AG20443 (cell line): ENCODE measurements at regions not wholly inside any gene's neighbourhood (a gene's known extent, or its start where the extent isn't known, plus 50 kb on each side); places are given as distances from the start of the nearest gene placed in this dataset.

Source experiments
- DNase-seq: peaks from one replicate; pipeline ENCODE4 v3.0.0; 2012; ENCODE audit warnings: low spot score, mixed read lengths

DNA sequence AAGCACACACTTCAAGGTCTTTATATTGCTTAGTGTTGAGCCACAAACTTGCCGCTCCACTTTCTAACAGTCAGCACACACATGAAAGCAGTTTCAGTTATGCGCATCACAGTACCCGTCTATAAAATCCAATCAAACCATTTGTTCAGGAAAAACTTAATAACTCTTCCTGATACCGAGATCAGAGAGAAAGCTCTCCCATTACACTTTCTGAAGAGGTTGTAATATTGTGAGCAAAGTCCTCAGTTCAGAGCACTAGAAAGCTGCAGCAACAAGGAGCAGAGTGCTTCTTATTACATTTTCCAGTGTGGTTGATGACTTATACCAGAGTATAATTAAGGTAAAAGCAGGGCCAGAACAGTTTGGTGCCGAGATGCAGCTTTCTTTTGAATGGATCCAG lies 102.8 kb upstream of the F3 start:
- DNase-seq, result no peak

DNA sequence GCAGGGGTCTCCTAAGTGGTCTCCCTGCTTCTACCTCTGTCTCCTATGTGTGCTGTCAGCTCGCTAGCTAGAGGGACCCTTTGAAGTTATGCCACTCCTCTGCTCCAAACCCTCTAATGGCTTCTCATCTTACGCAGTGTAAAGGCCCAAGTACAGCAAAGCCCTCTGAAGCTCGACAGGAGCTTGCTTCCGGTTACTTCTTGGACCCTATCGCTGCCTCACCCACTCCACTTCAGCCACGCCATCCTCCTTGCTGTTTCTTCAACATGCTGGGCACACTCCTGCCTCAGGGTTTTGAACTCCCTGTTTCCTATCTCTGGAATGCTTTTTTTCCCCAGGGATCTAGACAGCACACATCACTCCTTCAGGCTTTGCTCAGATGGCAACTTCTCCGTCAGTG lies 102.3 kb upstream of the F3 start:
- no peak for DNase-seq

- DNase-seq, result no peak
Measured at GRCh38 chr1:94642617-94643321, 101.2 kb upstream of the F3 start.

GRCh38 chr1:94641990-94642389 lies 100.4 kb upstream of the F3 start:
- no peak for DNase-seq

GRCh38 chr1:94640125-94640524 lies 98.6 kb upstream of the F3 start:
- DNase-seq, result no peak

- no peak for DNase-seq
Measured at GRCh38 chr1:94637121-94637520, 95.6 kb upstream of the F3 start.

DNA sequence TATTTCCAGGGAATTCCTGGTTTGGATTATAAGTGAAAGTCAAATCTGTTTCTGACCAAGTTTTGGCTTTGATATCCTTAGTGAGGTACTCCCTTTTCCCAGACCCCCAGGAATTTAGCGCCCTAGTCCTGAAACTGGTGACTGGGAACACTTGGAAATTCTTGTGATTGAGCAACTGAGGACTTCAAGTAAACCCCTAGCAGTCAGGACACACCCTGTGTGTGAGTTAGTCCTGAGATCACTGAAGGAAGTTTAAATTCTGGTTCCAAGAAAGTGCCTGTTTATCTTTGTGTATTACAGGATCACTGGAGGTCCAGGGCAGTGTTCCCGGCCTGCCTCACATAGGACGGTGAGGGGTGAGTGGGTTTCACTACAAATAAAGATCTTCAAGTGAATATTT lies 95.1 kb upstream of the F3 start:
- peak; percentile 70 for DNase-seq

GRCh38 chr1:94636100-94636499 lies 94.5 kb upstream of the F3 start:
- no peak for DNase-seq

- no peak for DNase-seq
Measured at GRCh38 chr1:94634977-94635416, 93.4 kb upstream of the F3 start.

DNA sequence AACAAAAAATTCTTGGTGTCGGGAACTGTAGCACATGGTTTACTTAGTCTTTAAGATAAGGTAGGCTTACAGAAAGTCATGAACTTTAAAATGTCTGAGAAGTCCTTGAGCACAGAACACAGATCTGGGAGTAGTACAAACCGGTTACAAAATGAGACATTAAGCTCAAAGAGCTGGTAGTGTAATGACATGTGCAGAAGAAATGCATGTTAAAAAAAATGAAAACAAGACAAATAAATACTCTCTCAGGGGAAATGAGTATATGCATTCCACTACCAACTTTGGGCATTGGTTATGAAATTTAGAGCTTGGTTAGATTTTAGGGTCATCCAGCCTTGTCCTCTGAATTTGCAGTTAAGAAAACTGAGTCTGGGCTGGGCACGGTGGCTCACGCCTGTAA lies 91.5 kb upstream of the F3 start:
- peak; percentile 65 for DNase-seq

GRCh38 chr1:94629259-94630181 lies 88.0 kb upstream of the F3 start:
- DNase-seq, result no peak

DNA sequence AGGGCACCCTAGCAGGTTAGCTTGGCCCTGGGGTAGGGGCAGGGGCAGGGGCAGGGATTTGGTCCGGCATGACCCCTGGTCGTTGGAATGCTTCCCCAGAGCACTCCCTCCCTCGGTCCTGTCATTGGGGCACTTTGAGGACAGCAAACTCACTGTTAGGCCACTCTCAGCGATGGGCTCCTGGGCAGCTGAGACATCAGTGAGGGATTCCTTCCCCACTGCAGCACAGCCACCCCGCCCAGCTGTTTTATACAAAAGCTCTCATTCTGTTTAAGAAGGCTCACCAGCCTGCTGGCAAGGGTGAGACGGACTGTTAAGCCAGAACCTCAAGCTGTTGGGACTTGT lies 86.9 kb upstream of the F3 start:
- no peak for DNase-seq

DNA sequence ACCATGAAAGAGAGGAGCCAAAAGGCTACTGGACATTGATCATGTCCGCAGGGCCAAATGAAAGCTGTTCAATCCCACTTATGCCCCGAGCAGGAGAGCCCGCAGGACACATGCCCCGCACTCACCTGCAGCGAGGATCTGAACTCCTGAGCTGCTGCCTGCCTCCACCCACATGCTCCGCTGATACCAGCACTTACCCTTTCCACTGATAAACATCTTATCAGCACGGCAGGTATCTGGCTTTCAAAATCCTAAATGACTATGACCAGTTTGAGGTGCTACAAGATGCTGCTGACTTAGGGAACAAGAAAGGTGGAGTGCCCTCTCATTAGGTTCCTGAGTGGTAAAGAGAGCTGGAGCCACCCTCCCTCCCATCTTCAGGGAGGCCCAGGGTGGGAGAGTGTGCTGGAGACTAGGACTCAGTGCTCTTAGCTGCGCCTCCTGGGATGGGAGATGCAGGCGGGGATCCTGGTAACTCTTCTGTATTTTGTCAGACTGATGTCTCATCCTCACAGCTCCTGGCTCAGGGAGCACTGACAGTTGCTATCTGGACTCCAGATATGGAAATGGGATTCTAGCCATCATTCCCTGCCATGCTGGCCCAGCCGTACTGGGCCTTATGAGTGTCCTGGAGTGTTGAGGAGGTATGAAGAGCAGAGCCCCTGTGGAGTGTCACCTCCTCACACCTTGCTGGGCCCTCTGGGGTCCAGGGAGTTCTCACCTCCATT lies 86.4 kb upstream of the F3 start:
- no peak for DNase-seq

GRCh38 chr1:94624203-94624602 lies 82.6 kb upstream of the F3 start:
- no peak for DNase-seq

GRCh38 chr1:94623560-94624148 lies 82.1 kb upstream of the F3 start:
- DNase-seq, result no peak

DNA sequence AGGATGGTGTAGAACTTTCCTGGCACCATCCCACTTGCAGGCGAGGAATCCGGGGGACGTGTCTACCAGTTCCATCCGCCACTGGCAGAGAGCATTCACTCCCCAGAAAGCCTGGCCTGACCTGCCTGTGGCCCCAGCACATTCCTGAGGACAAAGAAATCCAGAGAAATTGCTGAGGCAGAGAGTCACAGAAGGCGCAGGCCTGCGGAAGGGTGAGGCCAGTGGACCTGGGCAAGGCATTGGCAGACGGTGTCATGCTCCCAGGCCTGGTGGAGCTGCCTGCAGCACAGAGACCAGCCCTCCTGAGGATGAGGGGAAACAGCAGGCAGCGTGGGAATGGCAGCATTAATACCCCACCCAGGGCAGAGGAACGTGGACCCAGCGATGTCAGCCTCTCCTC lies 81.2 kb upstream of the F3 start:
- DNase-seq, result peak; percentile 43

DNA sequence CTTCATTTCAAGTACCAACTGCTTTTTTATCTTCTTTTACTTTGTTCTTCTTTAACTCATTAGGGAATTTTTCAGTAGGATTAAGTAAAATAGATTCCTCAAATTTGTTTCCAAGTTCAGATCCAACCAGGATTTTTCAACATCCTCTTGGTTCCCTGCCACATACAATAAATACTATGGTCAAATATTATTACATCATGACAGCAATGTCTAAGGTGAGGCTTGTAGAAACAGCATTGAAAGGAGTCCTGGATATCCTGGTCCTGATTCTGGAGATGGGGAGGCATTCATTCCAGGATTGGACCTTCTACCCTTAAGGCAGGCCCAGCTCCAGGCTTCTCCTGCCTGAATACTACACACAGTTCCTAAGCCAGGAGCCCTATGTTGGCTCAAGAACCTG lies 80.2 kb upstream of the F3 start:
- DNase-seq, result no peak

DNA sequence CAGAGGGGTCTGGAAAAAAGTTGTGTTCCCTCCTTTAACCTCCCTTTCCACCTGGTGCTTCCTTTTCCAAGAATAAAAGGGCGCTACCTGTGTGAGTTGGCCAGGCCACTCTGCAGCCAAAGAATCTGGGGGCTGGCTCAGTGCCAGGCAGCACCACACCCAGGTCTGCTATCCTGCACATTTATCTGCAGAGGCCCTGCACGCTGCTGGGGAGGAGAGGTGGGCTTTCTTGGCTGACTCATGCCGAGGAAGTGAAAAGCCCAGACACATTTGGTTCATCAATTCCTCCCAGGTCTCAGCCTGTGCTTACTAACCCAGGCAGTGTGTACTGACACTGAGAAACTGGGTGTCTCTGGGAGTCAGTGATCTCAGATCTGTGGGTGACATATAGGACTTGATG lies 79.8 kb upstream of the F3 start:
- DNase-seq, result no peak

DNA sequence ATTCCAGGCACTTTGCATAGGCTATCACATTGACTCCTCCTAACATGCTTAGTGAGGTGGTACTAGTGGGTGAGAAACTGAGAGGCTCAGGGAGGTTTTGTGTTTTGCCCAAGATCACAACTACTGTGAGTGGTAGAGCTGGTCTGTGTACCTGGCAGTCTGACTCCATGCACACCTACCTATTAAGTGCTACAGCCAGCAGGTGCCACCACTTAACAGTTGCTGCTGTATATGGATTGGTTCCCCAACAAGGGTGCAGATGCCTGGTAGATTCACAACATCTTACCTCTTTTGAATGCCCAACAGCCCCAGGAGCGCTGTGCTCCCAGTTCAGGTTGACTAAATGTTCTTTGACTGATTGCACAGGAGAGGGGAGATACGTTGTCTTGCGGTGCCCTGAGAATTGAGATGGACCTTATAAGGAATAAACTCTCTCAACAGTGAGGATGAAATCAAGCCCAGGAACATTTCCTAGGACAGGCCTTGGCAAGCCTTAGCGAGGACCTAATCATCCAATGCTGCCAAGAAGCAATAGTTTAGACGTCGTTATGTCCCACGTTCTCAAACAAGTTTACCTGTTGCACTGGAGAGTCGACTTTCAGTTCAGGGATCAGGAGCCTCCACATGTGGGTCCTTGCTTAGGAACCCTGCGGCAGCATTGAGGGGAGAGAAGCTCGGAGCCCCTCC lies 78.9 kb upstream of the F3 start:
- DNase-seq, result no peak

DNA sequence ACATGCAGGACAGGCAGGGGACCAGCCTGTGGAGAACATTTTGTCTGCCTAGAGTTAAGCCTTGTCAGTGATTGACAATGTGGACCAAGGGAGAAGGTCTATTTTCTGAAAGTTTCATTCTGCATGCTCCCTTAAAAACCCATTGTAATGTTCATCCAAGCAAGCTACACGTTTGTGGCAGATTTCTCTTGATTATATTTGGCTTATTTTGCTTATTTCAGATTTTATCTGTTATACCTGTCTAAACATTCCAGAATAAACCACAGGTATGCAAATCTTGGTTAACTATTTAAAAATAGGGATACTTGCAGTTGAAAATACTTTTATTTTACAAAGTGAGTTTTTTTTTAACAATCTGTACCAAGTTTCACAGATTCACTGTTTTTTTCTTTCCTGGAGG lies 78.2 kb upstream of the F3 start:
- no peak for DNase-seq

DNA sequence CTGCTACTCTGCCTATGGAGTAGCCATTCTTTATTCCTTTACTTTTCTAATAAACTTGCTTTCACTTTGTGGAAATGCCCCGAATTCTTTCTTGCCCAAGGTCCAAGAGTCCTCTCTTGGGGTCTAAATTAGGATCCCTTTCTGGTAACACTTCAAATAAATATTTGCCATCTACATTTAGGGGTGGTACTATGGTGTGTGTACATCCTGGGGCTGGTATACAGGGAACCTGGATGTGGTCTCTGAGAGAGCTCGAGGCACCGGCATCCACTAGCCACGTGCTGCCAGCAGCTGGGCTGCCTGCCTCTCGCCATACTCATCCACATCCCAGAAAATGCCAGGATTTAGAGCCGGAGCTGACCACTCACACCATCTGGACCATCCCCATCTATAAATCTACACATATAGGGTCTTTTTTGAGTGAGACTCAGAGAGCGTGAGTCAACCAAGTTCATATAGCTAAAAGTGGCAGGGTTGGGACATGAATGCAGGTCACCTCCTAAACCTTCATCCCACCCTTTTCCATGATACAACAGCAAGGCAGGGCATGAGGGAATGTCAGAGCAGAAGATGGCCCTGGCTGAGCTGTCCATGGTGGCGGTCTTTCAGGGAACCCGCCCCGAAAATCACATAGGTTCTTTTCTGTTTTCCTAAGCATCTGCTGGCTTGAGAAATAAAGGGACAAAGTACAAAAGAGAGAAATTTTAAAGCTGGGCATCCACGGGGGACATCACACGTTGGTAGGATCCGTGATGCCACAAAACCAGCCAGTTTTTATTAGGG lies 76.6 kb upstream of the F3 start:
- no peak for DNase-seq
